SU-DHL-6 (cell line): ENCODE measurements at regions not wholly inside any gene's neighbourhood (a gene's known extent, or its start where the extent isn't known, plus 50 kb on each side); places are given as distances from the start of the nearest gene placed in this dataset.

Experiments used
- H2AFZ ChIP-seq: fragments of 200-600 bp; sonication (generic); 2 replicates; pipeline ENCODE4 v1.6.1; 2014; ENCODE audit warnings: low read depth, mild to moderate bottlenecking, moderate library complexity, mixed read lengths, antibody characterized with exemption, low read length; ENCODE audit not compliant: severe bottlenecking
- H3F3A ChIP-seq: fragments of 200-600 bp; shearing (Covaris generic); 2 replicates; pipeline ENCODE4 v1.6.0; 2016; ENCODE audit warnings: antibody characterized with exemption, mild to moderate bottlenecking; ENCODE audit not compliant: insufficient read depth
- H3K27ac ChIP-seq: fragments of 200-600 bp; sonication (generic); 2 replicates; pipeline ENCODE4 v1.5.1; 2016; ENCODE audit warnings: low read depth, mild to moderate bottlenecking, low read length, moderate library complexity, mixed read lengths
- H3K27me3 ChIP-seq: fragments of 200-600 bp; sonication (generic), shearing (Covaris generic); 2 replicates; pipeline ENCODE4 v1.6.0; 2014; ENCODE audit warnings: mild to moderate bottlenecking, low read length
- H3K36me3 ChIP-seq: fragments of 200-600 bp; sonication (generic); 2 replicates; pipeline ENCODE4 v1.6.1; 2014; ENCODE audit warnings: mild to moderate bottlenecking, low read length, mixed read lengths
- H3K4me2 ChIP-seq: fragments of 300-600, 200-600 bp; shearing (Covaris generic), sonication (generic); 2 replicates; pipeline ENCODE4 v1.6.0; 2014; ENCODE audit warnings: low read length, low read depth, mild to moderate bottlenecking; ENCODE audit not compliant: poor library complexity, severe bottlenecking
- H3K4me3 ChIP-seq: fragments of 200-600 bp; sonication (generic); 2 replicates; pipeline ENCODE4 v1.5.1; 2014; ENCODE audit warnings: antibody characterized with exemption, low read length, mild to moderate bottlenecking, mixed read lengths; ENCODE audit not compliant: insufficient read depth, poor library complexity, severe bottlenecking
- H3K79me2 ChIP-seq: fragments of 200-600 bp; sonication (generic); 2 replicates; pipeline ENCODE4 v1.6.1; 2014; ENCODE audit warnings: mild to moderate bottlenecking, low read length, moderate library complexity; ENCODE audit not compliant: insufficient read depth
- H3K9ac ChIP-seq: fragments of 200-600 bp; sonication (generic); 2 replicates; pipeline ENCODE4 v1.7.0; 2014; ENCODE audit warnings: mild to moderate bottlenecking, low read length
- H3K9me2 ChIP-seq: fragments of 200-600 bp; sonication (generic); replicated peaks from 2 replicates; pipeline ENCODE4 v1.6.1; 2014; ENCODE audit warnings: low read length; ENCODE audit not compliant: insufficient read depth
- H3K9me3 ChIP-seq: fragments of 200-600 bp; sonication (generic); 2 replicates; pipeline ENCODE4 v1.6.1; 2014; ENCODE audit warnings: low read length, mixed read lengths; ENCODE audit not compliant: insufficient read depth
- H4K20me1 ChIP-seq: fragments of 200-600 bp; sonication (generic); 2 replicates; pipeline ENCODE4 v1.6.1; 2014; ENCODE audit warnings: low read depth, mild to moderate bottlenecking, antibody characterized with exemption, low read length, moderate library complexity, mixed read lengths
- CTCF ChIP-seq: fragments of 200-600 bp; sonication (generic); IDR thresholded peaks from one replicate; pipeline ENCODE4 v1.5.1; 2017; ENCODE audit warnings: antibody characterized with exemption, mild to moderate bottlenecking, low read length, moderate library complexity; ENCODE audit not compliant: insufficient read depth, poor library complexity, severe bottlenecking
- EZH2phosphoT487 ChIP-seq: fragments of 200-600 bp; sonication (generic), shearing (Covaris generic); conservative IDR thresholded peaks from 2 replicates; pipeline ENCODE4 v1.6.1; 2018; ENCODE audit warnings: mild to moderate bottlenecking, antibody characterized with exemption, low read length, moderate library complexity, mixed read lengths

- Histone ChIP-seq H3K4me2 (no peak overlapping the region), H3K36me3 (no peaks in the 10 kb centered on the region), H3K9me2 (no peaks in the 10 kb centered on the region), H3K27me3 (no peaks in the 10 kb centered on the region), H3K27ac (no peak overlapping the region), H3K79me2 (no peaks in the 10 kb centered on the region), H3K9ac (no peak overlapping the region), H3K4me3 (no peak overlapping the region), H3K9me3 (no peaks in the 10 kb centered on the region), H3F3A (no peaks in the 10 kb centered on the region), H4K20me1 (no peaks in the 10 kb centered on the region), H2AFZ (no peak overlapping the region)
- TF ChIP-seq EZH2phosphoT487 (no peak), CTCF (no peak)
These were observed 200.6 kb upstream of the MGAT4C start for GRCh38 chr12:86456776-86457175.

- no peaks in the 10 kb centered on the region for H3K79me2 ChIP-seq
- H3K4me2 ChIP-seq, result no peak overlapping the region
- H4K20me1 ChIP-seq, result no peaks in the 10 kb centered on the region
- no peak overlapping the region for H3K27ac ChIP-seq
- H3F3A ChIP-seq, result no peaks in the 10 kb centered on the region
- H3K9me3 ChIP-seq, result no peaks in the 10 kb centered on the region
- H3K4me3 ChIP-seq, result no peak overlapping the region
- TF ChIP-seq CTCF (no peak), EZH2phosphoT487 (no peak)
- H3K9me2 ChIP-seq, result no peaks in the 10 kb centered on the region
- no peaks in the 10 kb centered on the region for H3K27me3 ChIP-seq
- H3K9ac ChIP-seq, result no peak overlapping the region
- no peaks in the 10 kb centered on the region for H3K36me3 ChIP-seq
- H2AFZ ChIP-seq, result no peak overlapping the region
These were observed 200.1 kb upstream of the MGAT4C start for GRCh38 chr12:86456241-86456640.

GRCh38 chr12:86445356-86445755 lies 189.2 kb upstream of the MGAT4C start:
- no peak overlapping the region for H2AFZ ChIP-seq
- H3F3A ChIP-seq, result no peaks in the 10 kb centered on the region
- TF ChIP-seq EZH2phosphoT487 (no peak), CTCF (no peak)

More at GRCh38 chr12:86445356-86445755, 189.2 kb upstream of the MGAT4C start:
- no peak overlapping the region for H3K4me3 ChIP-seq
- H3K79me2 ChIP-seq, result no peaks in the 10 kb centered on the region
- H3K9me3 ChIP-seq, result no peaks in the 10 kb centered on the region
- H3K27me3 ChIP-seq, result no peaks in the 10 kb centered on the region
- no peak overlapping the region for H3K4me2 ChIP-seq
- no peak overlapping the region for H3K9ac ChIP-seq
- H3K9me2 ChIP-seq, result no peaks in the 10 kb centered on the region
- no peaks in the 10 kb centered on the region for H3K36me3 ChIP-seq
- no peak overlapping the region for H3K27ac ChIP-seq
- H4K20me1 ChIP-seq, result no peaks in the 10 kb centered on the region
